ENCODE measurements at regions not wholly inside any gene's neighbourhood (a gene's known extent, or its start where the extent isn't known, plus 50 kb on each side); places are given as distances from the start of the nearest gene placed in this dataset.

DNA sequence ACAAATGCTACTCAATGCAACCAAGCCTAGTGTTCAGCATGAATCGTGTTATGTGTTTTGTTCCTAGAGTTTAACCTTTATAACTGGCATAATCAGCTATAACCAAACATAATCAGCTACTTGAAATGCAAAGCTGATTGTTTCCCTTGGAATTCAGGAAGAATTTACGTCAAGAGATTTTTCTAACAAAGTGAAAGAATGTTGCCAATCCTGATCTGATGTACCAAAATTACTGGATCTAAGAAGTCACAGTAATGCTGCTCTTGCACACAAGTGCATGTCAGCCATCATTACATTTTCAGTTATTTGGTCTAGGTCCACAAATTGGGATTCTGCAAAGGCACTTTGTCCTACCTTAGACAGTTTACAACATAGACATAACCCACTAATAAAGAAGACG lies 662.3 kb upstream of the SEMA6A start:
- TF ChIP-seq, protein P1, sequence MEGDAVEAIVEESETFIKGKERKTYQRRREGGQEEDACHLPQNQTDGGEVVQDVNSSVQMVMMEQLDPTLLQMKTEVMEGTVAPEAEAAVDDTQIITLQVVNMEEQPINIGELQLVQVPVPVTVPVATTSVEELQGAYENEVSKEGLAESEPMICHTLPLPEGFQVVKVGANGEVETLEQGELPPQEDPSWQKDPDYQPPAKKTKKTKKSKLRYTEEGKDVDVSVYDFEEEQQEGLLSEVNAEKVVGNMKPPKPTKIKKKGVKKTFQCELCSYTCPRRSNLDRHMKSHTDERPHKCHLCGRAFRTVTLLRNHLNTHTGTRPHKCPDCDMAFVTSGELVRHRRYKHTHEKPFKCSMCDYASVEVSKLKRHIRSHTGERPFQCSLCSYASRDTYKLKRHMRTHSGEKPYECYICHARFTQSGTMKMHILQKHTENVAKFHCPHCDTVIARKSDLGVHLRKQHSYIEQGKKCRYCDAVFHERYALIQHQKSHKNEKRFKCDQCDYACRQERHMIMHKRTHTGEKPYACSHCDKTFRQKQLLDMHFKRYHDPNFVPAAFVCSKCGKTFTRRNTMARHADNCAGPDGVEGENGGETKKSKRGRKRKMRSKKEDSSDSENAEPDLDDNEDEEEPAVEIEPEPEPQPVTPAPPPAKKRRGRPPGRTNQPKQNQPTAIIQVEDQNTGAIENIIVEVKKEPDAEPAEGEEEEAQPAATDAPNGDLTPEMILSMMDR (IDR thresholded peaks at IDR 0.05): no peak
- no peak for TF ChIP-seq ZFX (IDR thresholded peaks at IDR 0.05; ENCODE audit: borderline replicate concordance)

Measured in 22Rv1 (cell line).